GM12878 (cell line): ENCODE measurements at regions not wholly inside any gene's neighbourhood (a gene's known extent, or its start where the extent isn't known, plus 50 kb on each side); places are given as distances from the start of the nearest gene placed in this dataset.

Experiments
- EP300 ChIP-seq, 2 experiments: fragments of 150-350 bp in 1 of 2; IDR thresholded peaks; 2 replicates each; pipeline ENCODE4 v1.6.1; 2011 to 2012; ENCODE audit warnings: low read depth in 2 of 2, low read length in 2 of 2, borderline replicate concordance in 1 of 2, improper control_type of control experiment in 1 of 2, inconsistent platforms in 1 of 2; ENCODE audit not compliant: control insufficient read depth in 1 of 2
- HDAC6 ChIP-seq: fragments of 200-600 bp; sonication (generic); IDR thresholded peaks from one replicate; pipeline ENCODE4 v1.8.0; 2017; ENCODE audit warnings: antibody characterized with exemption; ENCODE audit not compliant: unreplicated experiment
- NR2C2 ChIP-seq: IDR thresholded peaks from 2 replicates; pipeline ENCODE4 v1.6.1; 2011; ENCODE audit warnings: borderline replicate concordance, low read depth; ENCODE audit not compliant: control insufficient read depth, insufficient read length
- NR2F1 ChIP-seq: fragments of 450-650 bp; conservative IDR thresholded peaks from 2 replicates; pipeline ENCODE4 v1.6.1; 2017; ENCODE audit warnings: mild to moderate bottlenecking
- POLR2A ChIP-seq: IDR thresholded peaks from 2 replicates; pipeline ENCODE4 v1.6.1; 2011; ENCODE audit warnings: low read depth, mild to moderate bottlenecking, low read length
- TAF1 ChIP-seq: IDR thresholded peaks from 2 replicates; pipeline ENCODE4 v1.6.1; 2011; ENCODE audit warnings: mild to moderate bottlenecking, low read depth, low read length, borderline replicate concordance
- TF ChIP-seq, protein P1 (sequence below): IDR thresholded peaks from 2 replicates; pipeline ENCODE4 v1.6.1; 2012; ENCODE audit warnings: low read length, inconsistent platforms

DNA sequence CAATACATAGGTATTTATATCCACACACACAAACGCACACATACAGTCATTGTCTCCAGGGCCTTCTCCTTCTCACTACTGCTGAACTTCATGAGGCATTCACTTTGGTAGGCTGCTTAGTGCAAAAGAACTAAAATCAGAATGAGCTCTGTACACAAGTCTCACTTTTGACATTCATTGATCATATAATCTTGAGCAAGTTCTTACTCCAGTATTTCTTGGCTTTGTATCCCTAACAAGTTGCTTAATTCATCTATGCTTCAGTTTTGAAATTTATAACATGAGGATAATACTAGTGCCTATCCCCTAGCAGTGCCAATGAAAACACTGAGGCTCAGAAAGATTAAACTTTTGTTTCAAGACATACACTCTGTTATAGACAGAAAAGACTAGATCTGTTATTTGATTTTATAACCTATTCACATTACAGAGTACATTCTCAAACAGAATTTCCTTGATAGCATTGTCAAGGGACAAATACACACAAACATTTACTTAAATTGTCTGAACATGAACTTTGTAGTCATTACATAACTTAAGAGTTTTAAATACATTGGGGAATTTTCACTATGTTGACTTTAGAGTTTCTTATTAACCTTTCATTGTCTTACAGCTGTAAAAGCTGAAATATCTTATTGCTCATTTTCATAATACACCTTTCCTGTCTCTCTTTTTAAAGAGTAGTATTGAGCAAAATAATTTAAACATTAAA, 55.0 kb upstream of the SI start:
- TF ChIP-seq NR2F1, result no peak
- TF ChIP-seq, protein P1, sequence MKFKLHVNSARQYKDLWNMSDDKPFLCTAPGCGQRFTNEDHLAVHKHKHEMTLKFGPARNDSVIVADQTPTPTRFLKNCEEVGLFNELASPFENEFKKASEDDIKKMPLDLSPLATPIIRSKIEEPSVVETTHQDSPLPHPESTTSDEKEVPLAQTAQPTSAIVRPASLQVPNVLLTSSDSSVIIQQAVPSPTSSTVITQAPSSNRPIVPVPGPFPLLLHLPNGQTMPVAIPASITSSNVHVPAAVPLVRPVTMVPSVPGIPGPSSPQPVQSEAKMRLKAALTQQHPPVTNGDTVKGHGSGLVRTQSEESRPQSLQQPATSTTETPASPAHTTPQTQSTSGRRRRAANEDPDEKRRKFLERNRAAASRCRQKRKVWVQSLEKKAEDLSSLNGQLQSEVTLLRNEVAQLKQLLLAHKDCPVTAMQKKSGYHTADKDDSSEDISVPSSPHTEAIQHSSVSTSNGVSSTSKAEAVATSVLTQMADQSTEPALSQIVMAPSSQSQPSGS, result no peak
- TF ChIP-seq TAF1, result no peak
- no peak for TF ChIP-seq NR2C2
- no peak for TF ChIP-seq EP300 (IDR thresholded peaks at IDR 0.05; ENCODE audit: borderline replicate concordance in 1 of 2, control insufficient read depth in 1 of 2, low read depth in 2 of 2, low read length in 2 of 2)
- TF ChIP-seq HDAC6, result no peak
- no peak for TF ChIP-seq POLR2A
